PC-9 (cell line): ENCODE measurements at regions not wholly inside any gene's neighbourhood (a gene's known extent, or its start where the extent isn't known, plus 50 kb on each side); places are given as distances from the start of the nearest gene placed in this dataset.

Experiments
- EZH2 ChIP-seq: fragments of 200-600 bp; sonication (generic); IDR thresholded peaks from 2 replicates; pipeline ENCODE4 v1.8.0; 2017; ENCODE audit warnings: antibody characterized with exemption, low read depth
- TF ChIP-seq, protein P1 (sequence below): fragments of 200-600 bp; sonication (generic); conservative IDR thresholded peaks from 2 replicates; pipeline ENCODE4 v1.6.1; 2017; ENCODE audit warnings: mixed run types, antibody characterized with exemption, mild to moderate bottlenecking, moderate library complexity

DNA sequence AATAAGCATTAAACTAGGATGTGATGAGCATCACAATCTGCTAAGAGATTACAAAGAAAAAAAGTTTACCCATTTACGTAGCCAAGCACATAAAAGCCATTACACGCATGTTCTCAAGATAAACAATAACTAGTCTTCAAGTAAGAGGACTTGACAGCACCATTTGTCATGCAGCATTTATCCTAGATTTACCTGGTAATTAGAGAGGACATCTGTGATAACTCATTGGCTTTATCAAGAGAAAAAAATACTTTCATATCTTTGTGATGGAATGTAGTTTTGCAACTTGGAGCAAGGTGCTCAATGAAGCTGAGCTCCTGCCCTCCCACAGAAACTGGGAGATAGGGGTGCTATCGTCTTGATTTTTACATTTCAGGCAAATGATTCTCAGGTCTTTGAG, 1023.7 kb downstream of the FSCB start:
- TF ChIP-seq, protein P1, sequence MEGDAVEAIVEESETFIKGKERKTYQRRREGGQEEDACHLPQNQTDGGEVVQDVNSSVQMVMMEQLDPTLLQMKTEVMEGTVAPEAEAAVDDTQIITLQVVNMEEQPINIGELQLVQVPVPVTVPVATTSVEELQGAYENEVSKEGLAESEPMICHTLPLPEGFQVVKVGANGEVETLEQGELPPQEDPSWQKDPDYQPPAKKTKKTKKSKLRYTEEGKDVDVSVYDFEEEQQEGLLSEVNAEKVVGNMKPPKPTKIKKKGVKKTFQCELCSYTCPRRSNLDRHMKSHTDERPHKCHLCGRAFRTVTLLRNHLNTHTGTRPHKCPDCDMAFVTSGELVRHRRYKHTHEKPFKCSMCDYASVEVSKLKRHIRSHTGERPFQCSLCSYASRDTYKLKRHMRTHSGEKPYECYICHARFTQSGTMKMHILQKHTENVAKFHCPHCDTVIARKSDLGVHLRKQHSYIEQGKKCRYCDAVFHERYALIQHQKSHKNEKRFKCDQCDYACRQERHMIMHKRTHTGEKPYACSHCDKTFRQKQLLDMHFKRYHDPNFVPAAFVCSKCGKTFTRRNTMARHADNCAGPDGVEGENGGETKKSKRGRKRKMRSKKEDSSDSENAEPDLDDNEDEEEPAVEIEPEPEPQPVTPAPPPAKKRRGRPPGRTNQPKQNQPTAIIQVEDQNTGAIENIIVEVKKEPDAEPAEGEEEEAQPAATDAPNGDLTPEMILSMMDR: no peak
- no peak for TF ChIP-seq EZH2
